ENCODE measurements at regions not wholly inside any gene's neighbourhood (a gene's known extent, or its start where the extent isn't known, plus 50 kb on each side); places are given as distances from the start of the nearest gene placed in this dataset.

- TF ChIP-seq CTCF (IDR thresholded peaks at IDR 0.05; ENCODE audit: insufficient read depth, low read depth, low read length) = no peak
- TF ChIP-seq EZH2 (IDR thresholded peaks at IDR 0.05; ENCODE audit: insufficient read depth, low read length) = no peak
These were observed 404.8 kb downstream of the DUSP10 start for GRCh38 chr1:221337106-221337505.

Measured in astrocyte (in vitro differentiated cells and primary cell).